ENCODE measurements at regions not wholly inside any gene's neighbourhood (a gene's known extent, or its start where the extent isn't known, plus 50 kb on each side); places are given as distances from the start of the nearest gene placed in this dataset.
A peak's percentile ranks its signal among the peaks of the same experiment; 100 is the strongest.

- Histone ChIP-seq H3K9ac (ENCODE audit: low read length) (no peak overlapping the region), H3K4me1 (ENCODE audit: insufficient read depth, low read length) (no peaks in the 10 kb centered on the region), H3K4me2 (ENCODE audit: low read length) (no peak overlapping the region), H3K27me3 (ENCODE audit: insufficient read depth, low read length) (no peaks in the 10 kb centered on the region), H3K27ac (ENCODE audit: low read depth, low read length) (no peak overlapping the region), H3K4me3 (ENCODE audit: insufficient read depth, low read depth, low read length) (no peak overlapping the region), H3K36me3 (ENCODE audit: insufficient read depth, low read length) (no peaks in the 10 kb centered on the region), H3K79me2 (ENCODE audit: insufficient read depth, low read length) (no peaks in the 10 kb centered on the region), H2AFZ (ENCODE audit: low read depth, low read length) (no peak overlapping the region), H4K20me1 (ENCODE audit: insufficient read depth, low read length) (no peaks in the 10 kb centered on the region), H3K9me3 (ENCODE audit: insufficient read depth, low read depth, low read length) (no peaks in the 10 kb centered on the region)
- H3K4me1 Mint-ChIP-seq (ENCODE audit: low read depth, unreplicated experiment) = peaks cover 2% of the 10 kb centered on the region
- TF ChIP-seq CTCF (IDR thresholded peaks at IDR 0.05; ENCODE audit: insufficient read depth, low read depth, low read length) = no peak
- no peak for TF ChIP-seq EZH2 (IDR thresholded peaks at IDR 0.05; ENCODE audit: insufficient read depth, low read length)
- no peak overlapping the region for H3K4me3 Mint-ChIP-seq (ENCODE audit: unreplicated experiment)
- no peak for FAIRE-seq
- no peak for DNase-seq (ENCODE audit: low read depth)
- peak overlapping the region; percentile 50 for H3K27ac Mint-ChIP-seq (ENCODE audit: unreplicated experiment)
- H3K27me3 Mint-ChIP-seq (ENCODE audit: low read depth, unreplicated experiment) = no peaks in the 10 kb centered on the region
- no peaks in the 10 kb centered on the region for H3K36me3 Mint-ChIP-seq (ENCODE audit: low read depth, unreplicated experiment)
- no peaks in the 10 kb centered on the region for H3K9me3 Mint-ChIP-seq (ENCODE audit: unreplicated experiment)
These were observed 566.4 kb downstream of the EFNA5 start for GRCh38 chr5:107104040-107104995.

- Histone ChIP-seq H3K4me3 (ENCODE audit: insufficient read depth, low read depth, low read length) (no peak overlapping the region), H3K36me3 (ENCODE audit: insufficient read depth, low read length) (no peaks in the 10 kb centered on the region), H3K4me2 (ENCODE audit: low read length) (no peak overlapping the region), H3K27ac (ENCODE audit: low read depth, low read length) (no peak overlapping the region), H4K20me1 (ENCODE audit: insufficient read depth, low read length) (no peaks in the 10 kb centered on the region), H3K79me2 (ENCODE audit: insufficient read depth, low read length) (no peaks in the 10 kb centered on the region), H3K9me3 (ENCODE audit: insufficient read depth, low read depth, low read length) (no peaks in the 10 kb centered on the region), H2AFZ (ENCODE audit: low read depth, low read length) (no peak overlapping the region), H3K27me3 (ENCODE audit: insufficient read depth, low read length) (no peaks in the 10 kb centered on the region), H3K9ac (ENCODE audit: low read length) (no peak overlapping the region), H3K4me1 (ENCODE audit: insufficient read depth, low read length) (no peaks in the 10 kb centered on the region)
- Mint-ChIP-seq H3K4me1 (ENCODE audit: low read depth, unreplicated experiment) (peaks cover 2% of the 10 kb centered on the region), H3K36me3 (ENCODE audit: low read depth, unreplicated experiment) (no peaks in the 10 kb centered on the region), H3K9me3 (ENCODE audit: unreplicated experiment) (no peaks in the 10 kb centered on the region), H3K4me3 (ENCODE audit: unreplicated experiment) (no peak overlapping the region), H3K27me3 (ENCODE audit: low read depth, unreplicated experiment) (peaks cover under 1% of the 10 kb centered on the region), H3K27ac (ENCODE audit: unreplicated experiment) (no peak overlapping the region)
- TF ChIP-seq CTCF (IDR thresholded peaks at IDR 0.05; ENCODE audit: insufficient read depth, low read depth, low read length) (no peak), EZH2 (IDR thresholded peaks at IDR 0.05; ENCODE audit: insufficient read depth, low read length) (no peak)
- FAIRE-seq (no peak), DNase-seq (ENCODE audit: low read depth) (no peak)
These were observed 567.2 kb downstream of the EFNA5 start for GRCh38 chr5:107103522-107103921.

- peaks cover 2% of the 10 kb centered on the region for H3K27me3 Mint-ChIP-seq (ENCODE audit: low read depth, unreplicated experiment)
- Histone ChIP-seq H3K9ac (ENCODE audit: low read length) (no peak overlapping the region), H2AFZ (ENCODE audit: low read depth, low read length) (no peak overlapping the region)
These were observed 570.6 kb downstream of the EFNA5 start for GRCh38 chr5:107100121-107100520.

More at GRCh38 chr5:107100121-107100520, 570.6 kb downstream of the EFNA5 start:
- no peaks in the 10 kb centered on the region for H4K20me1 ChIP-seq (ENCODE audit: insufficient read depth, low read length)
- no peak overlapping the region for H3K4me2 ChIP-seq (ENCODE audit: low read length)
- Mint-ChIP-seq H3K4me1 (ENCODE audit: low read depth, unreplicated experiment) (peaks cover 2% of the 10 kb centered on the region), H3K4me3 (ENCODE audit: unreplicated experiment) (no peak overlapping the region), H3K36me3 (ENCODE audit: low read depth, unreplicated experiment) (no peaks in the 10 kb centered on the region), H3K9me3 (ENCODE audit: unreplicated experiment) (no peaks in the 10 kb centered on the region), H3K27ac (ENCODE audit: unreplicated experiment) (no peak overlapping the region)
- no peaks in the 10 kb centered on the region for H3K27me3 ChIP-seq (ENCODE audit: insufficient read depth, low read length)
- H3K4me3 ChIP-seq (ENCODE audit: insufficient read depth, low read depth, low read length) = no peak overlapping the region
- H3K9me3 ChIP-seq (ENCODE audit: insufficient read depth, low read depth, low read length) = no peaks in the 10 kb centered on the region
- no peak for TF ChIP-seq EZH2 (IDR thresholded peaks at IDR 0.05; ENCODE audit: insufficient read depth, low read length)
- no peak for TF ChIP-seq CTCF (IDR thresholded peaks at IDR 0.05; ENCODE audit: insufficient read depth, low read depth, low read length)
- H3K79me2 ChIP-seq (ENCODE audit: insufficient read depth, low read length) = no peaks in the 10 kb centered on the region
- H3K4me1 ChIP-seq (ENCODE audit: insufficient read depth, low read length) = no peaks in the 10 kb centered on the region
- FAIRE-seq = no peak
- peak; percentile 37 for DNase-seq (ENCODE audit: low read depth)
- H3K27ac ChIP-seq (ENCODE audit: low read depth, low read length) = no peak overlapping the region
- H3K36me3 ChIP-seq (ENCODE audit: insufficient read depth, low read length) = no peaks in the 10 kb centered on the region

Measured in astrocyte (in vitro differentiated cells and primary cell).